ENCODE measurements at regions not wholly inside any gene's neighbourhood (a gene's known extent, or its start where the extent isn't known, plus 50 kb on each side); places are given as distances from the start of the nearest gene placed in this dataset.

DNA sequence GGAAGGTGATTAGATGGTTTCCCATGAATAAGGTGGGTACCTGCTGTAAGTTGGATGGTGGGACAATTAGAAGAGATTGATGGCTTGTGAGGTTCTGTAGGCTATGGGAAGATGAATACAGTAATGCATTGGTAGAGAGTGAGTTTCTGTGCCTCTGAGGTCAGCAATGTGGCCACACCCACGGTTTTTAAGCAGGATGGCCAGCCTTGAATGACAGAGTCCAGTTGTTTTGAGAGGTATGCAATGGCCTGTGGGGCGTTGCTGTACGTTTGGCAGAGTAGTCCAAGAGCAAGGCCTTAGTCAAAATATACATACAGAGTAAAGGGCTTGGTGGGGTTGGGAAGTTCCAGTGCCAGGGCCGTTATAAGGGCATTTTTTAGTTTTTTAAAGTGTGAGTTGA is 235.6 kb upstream of the C9orf72 start:
- no peak overlapping the region for H3K4me2 ChIP-seq (ENCODE audit: low read length)
- ChIA-PET POLR2A (no interaction called here), RAD21 (ENCODE audit: low non-redundant PET in 1 of 2, low total read pairs in 2 of 2, uncharacterized antibody in 2 of 2, unreplicated experiment in 2 of 2) (no interaction called here), CTCF (no interaction called here)
- H3K27ac ChIP-seq (ENCODE audit: low read depth, low read length) = no peak overlapping the region
- no peaks in the 10 kb centered on the region; a peak in 1 of 4 replicates for H3K9me3 ChIP-seq (ENCODE audit: control insufficient read depth in 1 of 2, insufficient read depth in 1 of 2, low read depth in 1 of 2, low read length in 2 of 2)
- H3K4me3 ChIP-seq (replicated peaks in 1 of 2; ENCODE audit: low read depth in 1 of 2, low read length in 2 of 2) = no peak overlapping the region
- H3K4me1 ChIP-seq (ENCODE audit: control insufficient read depth in 1 of 2, insufficient read depth in 2 of 2, low read length in 2 of 2) = no peaks in the 10 kb centered on the region
- H3K36me3 ChIP-seq (ENCODE audit: control insufficient read depth in 1 of 2, insufficient read depth in 2 of 2, low read length in 2 of 2) = no peaks in the 10 kb centered on the region
- H3K79me2 ChIP-seq (ENCODE audit: insufficient read depth, low read length) = no peaks in the 10 kb centered on the region
- no peaks in the 10 kb centered on the region for H4K20me1 ChIP-seq (ENCODE audit: insufficient read depth)
- H2AFZ ChIP-seq (ENCODE audit: low read depth, low read length, poor library complexity, severe bottlenecking) = no peak overlapping the region
- DNase-seq (ENCODE audit: low read depth, low spot score) (no peak), ATAC-seq (no peak)
- H3K9me2 ChIP-seq (ENCODE audit: insufficient read depth) = no peaks in the 10 kb centered on the region
- intact Hi-C loops (cut with micrococcal nuclease) = loop anchor here (10.0 kb wide), 1 partner anchor 76 kb away; no protein-coding TSS in a partner anchor
- no peak overlapping the region for H3K9ac ChIP-seq (ENCODE audit: low read length)
- BruUV-seq (replicated peaks) = no TSS peak
- TF ChIP-seq EZH2phosphoT487 (IDR thresholded peaks at IDR 0.05; ENCODE audit: borderline replicate concordance) (no peak), POLR2A (IDR thresholded peaks at IDR 0.05; ENCODE audit: borderline replicate concordance, extremely low read depth, insufficient read depth, insufficient read length) (no peak), ZFX (IDR thresholded peaks at IDR 0.05) (no peak), EZH2 (IDR thresholded peaks at IDR 0.05) (no peak), MAX (IDR thresholded peaks at IDR 0.05) (no peak), RAD21 (IDR thresholded peaks at IDR 0.05; ENCODE audit: low read depth) (no peak)
- H3K27me3 ChIP-seq (ENCODE audit: insufficient read depth, low read length) = no peaks in the 10 kb centered on the region

DNA sequence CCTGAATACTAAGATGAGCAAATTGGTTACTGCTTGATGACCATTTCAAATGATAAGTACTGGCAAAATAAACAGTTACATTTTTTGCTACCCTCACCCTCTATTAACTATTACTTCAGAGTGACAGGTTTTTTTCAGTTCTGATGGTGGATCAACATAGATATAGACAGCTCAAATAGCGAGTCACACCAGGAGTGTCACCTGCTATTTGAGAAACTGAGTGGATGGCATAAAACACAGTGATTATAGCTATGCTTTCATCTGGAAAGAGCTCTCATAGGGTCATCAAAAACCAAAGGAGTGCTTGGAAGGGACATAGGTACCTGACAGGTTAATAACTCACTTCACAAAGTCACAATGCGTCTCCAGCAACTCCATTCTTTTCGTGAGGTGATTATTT is 244.5 kb upstream of the C9orf72 start:
- TF ChIP-seq CBX3 (IDR thresholded peaks at IDR 0.05; ENCODE audit: low read depth) = no peak
- no peak for TF ChIP-seq TCF7L2 (IDR thresholded peaks at IDR 0.05; ENCODE audit: borderline replicate concordance, extremely low read depth, insufficient read depth, insufficient read length)
- H2AFZ ChIP-seq (ENCODE audit: low read depth, low read length, poor library complexity, severe bottlenecking) = no peak overlapping the region
- CTCF ChIA-PET = no interaction called here
- H3K9ac ChIP-seq (ENCODE audit: low read length) = no peak overlapping the region
- DNase-seq (ENCODE audit: low read depth, low spot score) = no peak
- no TSS peak for BruUV-seq (replicated peaks)
- H3K4me2 ChIP-seq (ENCODE audit: low read length) = no peak overlapping the region
- H3K4me3 ChIP-seq (replicated peaks in 1 of 2; ENCODE audit: low read depth in 1 of 2, low read length in 2 of 2) = no peak overlapping the region
- RAD21 ChIA-PET (ENCODE audit: low non-redundant PET in 1 of 2, low total read pairs in 2 of 2, uncharacterized antibody in 2 of 2, unreplicated experiment in 2 of 2) = no interaction called here
- no peak for ATAC-seq
- H4K20me1 ChIP-seq (ENCODE audit: insufficient read depth) = no peaks in the 10 kb centered on the region
- POLR2A ChIA-PET = no interaction called here
- H3K27ac ChIP-seq (ENCODE audit: low read depth, low read length) = no peak overlapping the region
- H3K36me3 ChIP-seq (ENCODE audit: control insufficient read depth in 1 of 2, insufficient read depth in 2 of 2, low read length in 2 of 2) = no peaks in the 10 kb centered on the region
- no peaks in the 10 kb centered on the region for H3K79me2 ChIP-seq (ENCODE audit: insufficient read depth, low read length)
- no peaks in the 10 kb centered on the region for H3K4me1 ChIP-seq (ENCODE audit: control insufficient read depth in 1 of 2, insufficient read depth in 2 of 2, low read length in 2 of 2)
- intact Hi-C loops (cut with micrococcal nuclease) = loop anchor here (10.0 kb wide), 1 partner anchor 47 kb away; no protein-coding TSS in a partner anchor
- no peaks in the 10 kb centered on the region for H3K9me2 ChIP-seq (ENCODE audit: insufficient read depth)
- no peaks in the 10 kb centered on the region for H3K27me3 ChIP-seq (ENCODE audit: insufficient read depth, low read length)
- H3K9me3 ChIP-seq (ENCODE audit: control insufficient read depth in 1 of 2, insufficient read depth in 1 of 2, low read depth in 1 of 2, low read length in 2 of 2) = no peaks in the 10 kb centered on the region; a peak in 1 of 4 replicates
